ENCODE measurements at regions not wholly inside any gene's neighbourhood (a gene's known extent, or its start where the extent isn't known, plus 50 kb on each side); places are given as distances from the start of the nearest gene placed in this dataset.

- TF ChIP-seq CTCF (IDR thresholded peaks at IDR 0.05) (no peak), POLR2A (IDR thresholded peaks at IDR 0.05) (no peak)
Observed at GRCh38 chr2:149884871-149885270, 297.3 kb upstream of the MMADHC start.
